GM10266 (cell line): ENCODE measurements at regions not wholly inside any gene's neighbourhood (a gene's known extent, or its start where the extent isn't known, plus 50 kb on each side); places are given as distances from the start of the nearest gene placed in this dataset.

Experiments
- DNase-seq: peaks from one replicate; pipeline ENCODE4 v3.0.0; 2012; ENCODE audit errors: extremely low spot score
- CTCF ChIP-seq: IDR thresholded peaks from 2 replicates; pipeline ENCODE4 v1.5.1; 2012; ENCODE audit warnings: mild to moderate bottlenecking, low read depth; ENCODE audit not compliant: control insufficient read depth, insufficient read depth; ENCODE audit errors: missing control alignments

GRCh38 chr13:108127406-108127805 lies 87.9 kb downstream of the LIG4 start:
- no peak for TF ChIP-seq CTCF

GRCh38 chr13:108126056-108126455 lies 89.3 kb downstream of the LIG4 start:
- no peak for TF ChIP-seq CTCF
- DNase-seq: no peak

More at GRCh38 chr13:108127406-108127805, 87.9 kb downstream of the LIG4 start:
- DNase-seq: no peak

GRCh38 chr13:108121406-108121805 lies 93.9 kb downstream of the LIG4 start:
- DNase-seq: no peak
- TF ChIP-seq CTCF: no peak

GRCh38 chr13:108120856-108121255 lies 94.5 kb downstream of the LIG4 start:
- no peak for DNase-seq
- TF ChIP-seq CTCF: no peak

GRCh38 chr13:108120302-108120701 lies 95.0 kb downstream of the LIG4 start:
- no peak for DNase-seq
- no peak for TF ChIP-seq CTCF

- DNase-seq: no peak
- no peak for TF ChIP-seq CTCF
Measured at GRCh38 chr13:108115738-108116137, 99.6 kb downstream of the LIG4 start.

- TF ChIP-seq CTCF: no peak
- DNase-seq: no peak
Measured at GRCh38 chr13:108113407-108113806, 101.9 kb downstream of the LIG4 start.

- DNase-seq: no peak
- no peak for TF ChIP-seq CTCF
Measured at GRCh38 chr13:108104736-108105135, 110.6 kb downstream of the LIG4 start.
